ENCODE measurements at regions not wholly inside any gene's neighbourhood (a gene's known extent, or its start where the extent isn't known, plus 50 kb on each side); places are given as distances from the start of the nearest gene placed in this dataset.

DNA sequence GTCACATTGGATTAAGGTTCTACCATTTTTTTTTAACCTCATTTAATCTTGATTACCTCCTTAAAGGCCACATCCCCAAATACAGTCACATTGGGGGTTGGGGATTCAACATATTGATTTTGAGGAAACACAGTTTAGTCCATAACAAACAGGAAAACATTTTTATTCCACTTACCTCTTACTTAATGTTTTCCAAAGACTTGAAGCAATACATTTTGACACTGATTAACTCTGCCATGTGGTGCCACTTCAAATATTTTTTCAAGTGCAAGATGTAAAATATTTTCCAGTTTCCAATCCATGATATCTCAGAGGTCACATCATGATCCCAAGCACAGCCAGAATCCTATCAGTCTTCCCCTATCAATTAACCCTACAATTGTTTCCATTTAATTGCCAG is 548.0 kb downstream of the CSNK1G3 start:
- TF ChIP-seq, protein P1, sequence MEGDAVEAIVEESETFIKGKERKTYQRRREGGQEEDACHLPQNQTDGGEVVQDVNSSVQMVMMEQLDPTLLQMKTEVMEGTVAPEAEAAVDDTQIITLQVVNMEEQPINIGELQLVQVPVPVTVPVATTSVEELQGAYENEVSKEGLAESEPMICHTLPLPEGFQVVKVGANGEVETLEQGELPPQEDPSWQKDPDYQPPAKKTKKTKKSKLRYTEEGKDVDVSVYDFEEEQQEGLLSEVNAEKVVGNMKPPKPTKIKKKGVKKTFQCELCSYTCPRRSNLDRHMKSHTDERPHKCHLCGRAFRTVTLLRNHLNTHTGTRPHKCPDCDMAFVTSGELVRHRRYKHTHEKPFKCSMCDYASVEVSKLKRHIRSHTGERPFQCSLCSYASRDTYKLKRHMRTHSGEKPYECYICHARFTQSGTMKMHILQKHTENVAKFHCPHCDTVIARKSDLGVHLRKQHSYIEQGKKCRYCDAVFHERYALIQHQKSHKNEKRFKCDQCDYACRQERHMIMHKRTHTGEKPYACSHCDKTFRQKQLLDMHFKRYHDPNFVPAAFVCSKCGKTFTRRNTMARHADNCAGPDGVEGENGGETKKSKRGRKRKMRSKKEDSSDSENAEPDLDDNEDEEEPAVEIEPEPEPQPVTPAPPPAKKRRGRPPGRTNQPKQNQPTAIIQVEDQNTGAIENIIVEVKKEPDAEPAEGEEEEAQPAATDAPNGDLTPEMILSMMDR (IDR thresholded peaks at IDR 0.05 in 2 of 3, conservative IDR thresholded peaks at IDR 0.05 in 1 of 3; ENCODE audit: borderline replicate concordance in 1 of 3, insufficient read depth in 1 of 3, low read depth in 2 of 3, low read length in 2 of 3) = no peak
- TF ChIP-seq RAD21 (IDR thresholded peaks at IDR 0.05; ENCODE audit: low read depth) (no peak), SIN3A (IDR thresholded peaks at IDR 0.05; ENCODE audit: low read depth) (no peak), POLR2A (IDR thresholded peaks at IDR 0.05; ENCODE audit: borderline replicate concordance, extremely low read depth, insufficient read depth, insufficient read length) (no peak), ZNF274 (IDR thresholded peaks at IDR 0.05; ENCODE audit: low read depth, low read length) (no peak), EZH2 (IDR thresholded peaks at IDR 0.05) (no peak), TCF7L2 (IDR thresholded peaks at IDR 0.05; ENCODE audit: borderline replicate concordance, extremely low read depth, insufficient read depth, insufficient read length) (no peak)
- TF ChIP-seq, protein P2, sequence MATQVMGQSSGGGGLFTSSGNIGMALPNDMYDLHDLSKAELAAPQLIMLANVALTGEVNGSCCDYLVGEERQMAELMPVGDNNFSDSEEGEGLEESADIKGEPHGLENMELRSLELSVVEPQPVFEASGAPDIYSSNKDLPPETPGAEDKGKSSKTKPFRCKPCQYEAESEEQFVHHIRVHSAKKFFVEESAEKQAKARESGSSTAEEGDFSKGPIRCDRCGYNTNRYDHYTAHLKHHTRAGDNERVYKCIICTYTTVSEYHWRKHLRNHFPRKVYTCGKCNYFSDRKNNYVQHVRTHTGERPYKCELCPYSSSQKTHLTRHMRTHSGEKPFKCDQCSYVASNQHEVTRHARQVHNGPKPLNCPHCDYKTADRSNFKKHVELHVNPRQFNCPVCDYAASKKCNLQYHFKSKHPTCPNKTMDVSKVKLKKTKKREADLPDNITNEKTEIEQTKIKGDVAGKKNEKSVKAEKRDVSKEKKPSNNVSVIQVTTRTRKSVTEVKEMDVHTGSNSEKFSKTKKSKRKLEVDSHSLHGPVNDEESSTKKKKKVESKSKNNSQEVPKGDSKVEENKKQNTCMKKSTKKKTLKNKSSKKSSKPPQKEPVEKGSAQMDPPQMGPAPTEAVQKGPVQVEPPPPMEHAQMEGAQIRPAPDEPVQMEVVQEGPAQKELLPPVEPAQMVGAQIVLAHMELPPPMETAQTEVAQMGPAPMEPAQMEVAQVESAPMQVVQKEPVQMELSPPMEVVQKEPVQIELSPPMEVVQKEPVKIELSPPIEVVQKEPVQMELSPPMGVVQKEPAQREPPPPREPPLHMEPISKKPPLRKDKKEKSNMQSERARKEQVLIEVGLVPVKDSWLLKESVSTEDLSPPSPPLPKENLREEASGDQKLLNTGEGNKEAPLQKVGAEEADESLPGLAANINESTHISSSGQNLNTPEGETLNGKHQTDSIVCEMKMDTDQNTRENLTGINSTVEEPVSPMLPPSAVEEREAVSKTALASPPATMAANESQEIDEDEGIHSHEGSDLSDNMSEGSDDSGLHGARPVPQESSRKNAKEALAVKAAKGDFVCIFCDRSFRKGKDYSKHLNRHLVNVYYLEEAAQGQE (IDR thresholded peaks at IDR 0.05; ENCODE audit: low read depth) = no peak

Measured in HCT116 (cell line).